GM12891 (cell line): ENCODE measurements at regions not wholly inside any gene's neighbourhood (a gene's known extent, or its start where the extent isn't known, plus 50 kb on each side); places are given as distances from the start of the nearest gene placed in this dataset.

Experiments
- PAX5 ChIP-seq: IDR thresholded peaks from 2 replicates; pipeline ENCODE4 v1.6.1; 2011; ENCODE audit warnings: low read length, moderate library complexity, mild to moderate bottlenecking; ENCODE audit not compliant: insufficient read depth, severe bottlenecking
- POLR2A ChIP-seq: IDR thresholded peaks from 2 replicates; pipeline ENCODE4 v1.6.1; 2011; ENCODE audit warnings: low read depth, low read length, control low read depth
- POLR2AphosphoS5 ChIP-seq: IDR thresholded peaks from 2 replicates; pipeline ENCODE4 v1.6.1; 2011; ENCODE audit warnings: low read depth, low read length, control low read depth
- TAF1 ChIP-seq: IDR thresholded peaks from 2 replicates; pipeline ENCODE4 v1.6.1; 2011; ENCODE audit warnings: low read depth, low read length, control low read depth

DNA sequence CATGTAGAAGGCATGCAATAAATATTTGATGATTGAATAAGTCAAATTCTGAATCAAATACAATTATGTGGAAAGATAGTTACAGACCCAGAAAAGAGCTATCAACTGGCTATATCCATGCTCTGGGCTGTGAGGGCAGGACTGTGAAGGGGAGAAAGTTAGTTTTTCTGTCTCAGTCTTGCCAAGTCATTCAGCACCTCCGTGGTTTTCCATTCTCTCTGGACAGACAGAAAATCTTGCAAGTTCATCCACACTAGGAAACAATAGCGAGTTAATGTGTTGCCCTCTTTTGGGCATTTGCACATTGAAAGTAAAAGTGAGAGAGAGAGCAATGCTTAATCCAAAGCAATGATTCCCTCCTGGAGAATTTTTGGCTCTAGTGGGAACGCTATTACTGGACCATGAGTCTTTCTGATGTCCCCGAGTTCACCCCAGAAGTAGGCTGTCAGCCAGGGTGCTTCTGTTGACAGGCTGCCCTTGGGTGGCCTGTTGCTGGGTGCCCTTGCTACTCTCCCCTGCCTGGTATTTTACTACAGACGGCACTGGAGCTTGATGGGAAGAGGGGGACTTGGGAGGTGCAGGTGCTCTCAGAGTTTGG, 238.3 kb downstream of the LOXHD1 start:
- TF ChIP-seq POLR2AphosphoS5 (no peak), TAF1 (no peak), POLR2A (no peak), PAX5 (no peak)
